GM19397 (cell line): ENCODE measurements at regions not wholly inside any gene's neighbourhood (a gene's known extent, or its start where the extent isn't known, plus 50 kb on each side); places are given as distances from the start of the nearest gene placed in this dataset.
"Not testable (repeated sequence)": the region's sequence is repeated elsewhere in the genome, so short reads cannot be mapped to it uniquely, and the experiment has no call there.

ENCODE experiments used
- ATAC-seq: cut with Tn5 transposase; IDR thresholded peaks from one replicate; pipeline ENCODE4 v1.9.1; 2021; ENCODE audit warnings: mild to moderate bottlenecking, moderate library complexity; ENCODE audit not compliant: unreplicated experiment

- no peak for ATAC-seq
Measured at GRCh38 chr9:30299126-30299780, 2085.2 kb upstream of the ACO1 start.

GRCh38 chr9:30301271-30301963 lies 2083.0 kb upstream of the ACO1 start:
- ATAC-seq = no peak

- no peak for ATAC-seq
Measured at GRCh38 chr9:30310711-30311110, 2073.7 kb upstream of the ACO1 start.

GRCh38 chr9:30329431-30329830 lies 2055.0 kb upstream of the ACO1 start:
- no peak for ATAC-seq

GRCh38 chr9:30348904-30349303 lies 2035.5 kb upstream of the ACO1 start:
- ATAC-seq = no peak

- ATAC-seq = no peak
Measured at GRCh38 chr9:30349526-30350513, 2034.6 kb upstream of the ACO1 start.

- ATAC-seq = no peak
Measured at GRCh38 chr9:30356221-30356620, 2028.2 kb upstream of the ACO1 start.

GRCh38 chr9:30362373-30362772 lies 2022.1 kb upstream of the ACO1 start:
- no peak for ATAC-seq

- ATAC-seq = not testable (repeated sequence)
Measured at GRCh38 chr9:30366140-30366539, 2018.3 kb upstream of the ACO1 start.

GRCh38 chr9:30382271-30382670 lies 2002.2 kb upstream of the ACO1 start:
- ATAC-seq = no peak

- no peak for ATAC-seq
Measured at GRCh38 chr9:30410273-30410672, 1974.2 kb upstream of the ACO1 start.

- ATAC-seq = no peak
Measured at GRCh38 chr9:30411571-30411970, 1972.9 kb upstream of the ACO1 start.

- no peak for ATAC-seq
Measured at GRCh38 chr9:30459156-30459555, 1925.3 kb upstream of the ACO1 start.

- ATAC-seq = no peak
Measured at GRCh38 chr9:30476826-30477225, 1907.6 kb upstream of the ACO1 start.

- ATAC-seq = no peak
Measured at GRCh38 chr9:30478684-30479083, 1905.8 kb upstream of the ACO1 start.

- no peak for ATAC-seq
Measured at GRCh38 chr9:30482499-30482898, 1901.9 kb upstream of the ACO1 start.

- ATAC-seq = no peak
Measured at GRCh38 chr9:30484690-30485089, 1899.8 kb upstream of the ACO1 start.

- ATAC-seq = no peak
Measured at GRCh38 chr9:30504502-30504905, 1879.9 kb upstream of the ACO1 start.

GRCh38 chr9:30505311-30505710 lies 1879.1 kb upstream of the ACO1 start:
- ATAC-seq = no peak

- no peak for ATAC-seq
Measured at GRCh38 chr9:30506749-30507148, 1877.7 kb upstream of the ACO1 start.

GRCh38 chr9:30507166-30507565 lies 1877.3 kb upstream of the ACO1 start:
- no peak for ATAC-seq

- no peak for ATAC-seq
Measured at GRCh38 chr9:30511666-30512065, 1872.8 kb upstream of the ACO1 start.
